Kidney (tissue), 13 donors: ENCODE measurements at regions not wholly inside any gene's neighbourhood (a gene's known extent, or its start where the extent isn't known, plus 50 kb on each side); places are given as distances from the start of the nearest gene placed in this dataset.

Experiments
- DNase-seq, 5 donors: peaks; one replicate each; pipeline ENCODE4 v3.0.0-alpha.2; 2013 to 2020
- FAIRE-seq: peaks from 2 replicates; lab custom pipeline; 2012; peaks lifted over from hg19 to GRCh38; lab: Jason Lieb, UNC
- H3K27ac ChIP-seq, 2 donors: one replicate each; pipeline ENCODE4 v1.7.0; 2013; ENCODE audit warnings: low read depth in 2 of 2, low read length in 2 of 2, inconsistent platforms in 1 of 2
- H3K27me3 ChIP-seq: one replicate; pipeline ENCODE4 v1.7.1; 2013; ENCODE audit warnings: low read length, inconsistent platforms; ENCODE audit not compliant: control insufficient read depth, insufficient read depth
- H3K36me3 ChIP-seq, 3 donors: one replicate each; pipeline versions ENCODE4 v1.7.0 to v1.7.1; 2013; ENCODE audit warnings: low read length in 3 of 3, control low read depth in 1 of 3, inconsistent platforms in 1 of 3; ENCODE audit not compliant: insufficient read depth in 3 of 3, control insufficient read depth in 2 of 3
- H3K4me1 ChIP-seq, 3 donors: one replicate each; pipeline versions ENCODE4 v1.7.0 to v1.7.1; 2013; ENCODE audit warnings: low read length in 3 of 3, inconsistent platforms in 1 of 3, low read depth in 1 of 3; ENCODE audit not compliant: control insufficient read depth in 2 of 3, insufficient read depth in 2 of 3
- H3K4me3 ChIP-seq, 3 donors: one replicate each; pipeline versions ENCODE4 v1.7.0 to v1.8.1; 2013; ENCODE audit warnings: low read length in 3 of 3, control low read depth in 1 of 3, inconsistent platforms in 1 of 3
- H3K9ac ChIP-seq, 3 donors: one replicate each; pipeline versions ENCODE4 v1.7.0 to v1.7.1; 2013; ENCODE audit warnings: low read length in 3 of 3, control low read depth in 1 of 3, inconsistent platforms in 1 of 3
- H3K9me3 ChIP-seq, 3 donors: one replicate each; pipeline versions ENCODE4 v1.7.0 to v1.7.1; 2013; ENCODE audit warnings: low read length in 3 of 3, control low read depth in 1 of 3, inconsistent platforms in 1 of 3; ENCODE audit not compliant: control insufficient read depth in 2 of 3, insufficient read depth in 1 of 3
- intact Hi-C: fragments of 100-400 bp; cut with DNase I; formaldehyde crosslinking; loops from one replicate; pipeline ENCODE4 v1.11.1; 2022
- TF ChIP-seq, protein P1 (sequence below): IDR thresholded peaks from 3 replicates; pipeline ENCODE4 v1.5.1; 2012; ENCODE audit warnings: mild to moderate bottlenecking, moderate library complexity, borderline replicate concordance; ENCODE audit not compliant: insufficient read depth; ENCODE audit errors: extremely low read depth
- donor health status: control.
- donor health status: control.
- donor health status: control.
- donor health status: control.
- donor health status: control.
- donor health status: DM: yes; HTN: yes; CAD: no.
- donor health status: Normal renal cell carcinoma (clear cell type).

DNA sequence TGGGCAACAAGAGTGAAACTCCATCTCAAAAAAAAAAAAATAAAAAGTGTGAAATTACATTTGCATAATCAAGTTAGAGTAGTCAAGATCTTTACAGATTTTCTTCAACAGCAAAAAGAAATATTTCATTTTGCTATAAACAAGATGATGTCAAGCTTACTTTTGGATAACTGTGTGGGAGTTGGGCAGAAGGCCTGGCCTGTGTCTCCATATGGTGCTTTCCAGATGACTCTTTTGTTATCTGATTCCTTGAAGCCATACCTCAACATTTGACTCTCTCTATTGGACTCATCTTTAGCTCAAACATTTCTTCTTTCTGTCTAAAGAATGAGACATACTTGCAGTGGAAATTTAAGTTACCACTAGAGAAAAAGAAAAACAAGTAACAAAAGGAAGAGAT lies 246.8 kb downstream of the MSX2 start:
- Histone ChIP-seq H3K4me3 (no peak overlapping the region), H3K36me3 (no peaks in the 10 kb centered on the region), H3K9me3 (no peaks in the 10 kb centered on the region), H3K9ac (no peak overlapping the region), H3K27ac (no peak overlapping the region), H3K27me3 (no peaks in the 10 kb centered on the region), H3K4me1 (no peaks in the 10 kb centered on the region)
- no peak for DNase-seq
- intact Hi-C loops = no loop called here
- TF ChIP-seq, protein P1, sequence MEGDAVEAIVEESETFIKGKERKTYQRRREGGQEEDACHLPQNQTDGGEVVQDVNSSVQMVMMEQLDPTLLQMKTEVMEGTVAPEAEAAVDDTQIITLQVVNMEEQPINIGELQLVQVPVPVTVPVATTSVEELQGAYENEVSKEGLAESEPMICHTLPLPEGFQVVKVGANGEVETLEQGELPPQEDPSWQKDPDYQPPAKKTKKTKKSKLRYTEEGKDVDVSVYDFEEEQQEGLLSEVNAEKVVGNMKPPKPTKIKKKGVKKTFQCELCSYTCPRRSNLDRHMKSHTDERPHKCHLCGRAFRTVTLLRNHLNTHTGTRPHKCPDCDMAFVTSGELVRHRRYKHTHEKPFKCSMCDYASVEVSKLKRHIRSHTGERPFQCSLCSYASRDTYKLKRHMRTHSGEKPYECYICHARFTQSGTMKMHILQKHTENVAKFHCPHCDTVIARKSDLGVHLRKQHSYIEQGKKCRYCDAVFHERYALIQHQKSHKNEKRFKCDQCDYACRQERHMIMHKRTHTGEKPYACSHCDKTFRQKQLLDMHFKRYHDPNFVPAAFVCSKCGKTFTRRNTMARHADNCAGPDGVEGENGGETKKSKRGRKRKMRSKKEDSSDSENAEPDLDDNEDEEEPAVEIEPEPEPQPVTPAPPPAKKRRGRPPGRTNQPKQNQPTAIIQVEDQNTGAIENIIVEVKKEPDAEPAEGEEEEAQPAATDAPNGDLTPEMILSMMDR = no peak
- FAIRE-seq = no peak

DNA sequence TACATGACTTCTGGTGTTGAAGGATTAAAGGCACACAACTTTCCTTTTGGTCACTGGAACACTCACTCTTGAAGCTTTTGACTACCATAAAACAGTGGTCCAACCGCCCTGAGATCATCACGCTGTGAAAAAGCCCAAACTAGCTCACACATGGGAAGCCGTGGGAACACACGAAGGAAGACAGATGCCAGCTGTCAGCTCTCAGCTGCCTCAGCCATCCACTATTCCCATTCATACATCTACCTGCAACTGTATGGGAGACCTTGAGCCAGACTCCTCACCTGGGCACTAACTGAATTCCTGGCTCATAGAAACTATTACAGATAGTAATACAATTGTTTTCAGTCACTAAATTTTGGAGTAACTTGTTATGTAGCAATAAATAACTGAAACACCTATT lies 246.1 kb downstream of the MSX2 start:
- Histone ChIP-seq H3K27ac (no peak overlapping the region), H3K36me3 (no peaks in the 10 kb centered on the region), H3K9me3 (no peaks in the 10 kb centered on the region), H3K4me3 (no peak overlapping the region), H3K4me1 (no peaks in the 10 kb centered on the region), H3K27me3 (no peaks in the 10 kb centered on the region), H3K9ac (no peak overlapping the region)
- TF ChIP-seq, protein P1 = no peak
- DNase-seq = no peak
- no peak for FAIRE-seq
- intact Hi-C loops = no loop called here

DNA sequence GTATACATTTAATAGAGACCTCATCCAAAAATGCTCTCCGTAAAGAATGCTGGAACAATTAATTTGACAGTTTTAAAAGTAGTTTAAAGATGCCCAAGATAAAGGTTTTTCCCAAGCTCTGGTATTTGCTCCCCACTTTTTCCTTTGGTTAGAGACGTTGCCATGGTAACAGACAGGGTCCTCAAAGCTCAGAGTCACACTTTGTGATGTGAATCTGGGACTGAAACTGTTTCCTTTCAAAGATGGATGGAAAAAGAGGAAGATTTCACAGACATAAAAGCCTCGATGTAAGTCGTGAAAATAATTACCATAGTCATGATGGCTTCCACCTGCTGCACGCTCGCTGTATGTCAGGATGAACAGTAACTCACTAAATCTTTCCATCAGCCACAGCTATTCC lies 229.5 kb downstream of the MSX2 start:
- FAIRE-seq = no peak
- peak in 1 of 5 donors; percentile 39 for DNase-seq
- no peak overlapping the region for H3K27ac ChIP-seq

More for the DNA sequence above, 229.5 kb downstream of the MSX2 start:
- Histone ChIP-seq H3K4me1 (no peaks in the 10 kb centered on the region), H3K27me3 (no peaks in the 10 kb centered on the region), H3K9ac (no peak overlapping the region), H3K36me3 (no peaks in the 10 kb centered on the region), H3K9me3 (no peaks in the 10 kb centered on the region), H3K4me3 (no peak overlapping the region)
- intact Hi-C loops = loop anchor here (5.0 kb wide), 1 partner anchor 488 kb away; the partner anchor contains the start of gene DRD1
- TF ChIP-seq, protein P1 = no peak
